Loucy (cell line): ENCODE measurements at regions not wholly inside any gene's neighbourhood (a gene's known extent, or its start where the extent isn't known, plus 50 kb on each side); places are given as distances from the start of the nearest gene placed in this dataset.

Experiments
- H2AFZ ChIP-seq: fragments of 200-600 bp; sonication (generic); 2 replicates; pipeline ENCODE4 v1.6.0; 2016; ENCODE audit warnings: antibody characterized with exemption, mild to moderate bottlenecking, low read length, moderate library complexity
- H3F3A ChIP-seq: fragments of 200-600 bp; 2 replicates; pipeline ENCODE4 v1.6.0; 2016; ENCODE audit warnings: antibody characterized with exemption, low read depth, mild to moderate bottlenecking
- H3K27me3 ChIP-seq: fragments of 200-600 bp; sonication (generic); 2 replicates; pipeline ENCODE4 v1.6.1; 2014; ENCODE audit warnings: low read length, mild to moderate bottlenecking; ENCODE audit not compliant: insufficient read depth, poor library complexity, severe bottlenecking
- H3K36me3 ChIP-seq: fragments of 200-600 bp; sonication (generic); 2 replicates; pipeline ENCODE4 v1.6.1; 2016; ENCODE audit warnings: low read length; ENCODE audit not compliant: insufficient read depth
- H3K4me1 ChIP-seq: fragments of 200-600 bp; sonication (generic); 2 replicates; pipeline ENCODE4 v1.5.1; 2014; ENCODE audit warnings: low read length, mild to moderate bottlenecking; ENCODE audit not compliant: insufficient read depth, poor library complexity, severe bottlenecking
- H3K4me2 ChIP-seq: fragments of 200-600 bp; sonication (generic); 2 replicates; pipeline ENCODE4 v1.6.0; 2014; ENCODE audit warnings: antibody characterized with exemption, low read length, low read depth, mild to moderate bottlenecking; ENCODE audit not compliant: poor library complexity, severe bottlenecking
- H3K4me3 ChIP-seq: fragments of 200-600 bp; sonication (generic); 2 replicates; pipeline ENCODE4 v1.5.1; 2014; ENCODE audit warnings: low read length, mild to moderate bottlenecking, mixed read lengths; ENCODE audit not compliant: poor library complexity, severe bottlenecking
- H3K79me2 ChIP-seq: fragments of 200-600 bp; sonication (generic); 2 replicates; pipeline ENCODE4 v1.6.1; 2014; ENCODE audit warnings: low read length; ENCODE audit not compliant: insufficient read depth
- H3K9ac ChIP-seq: fragments of 200-600 bp; sonication (generic); 2 replicates; pipeline ENCODE4 v1.6.0; 2014; ENCODE audit warnings: mild to moderate bottlenecking, low read depth, low read length, moderate library complexity; ENCODE audit not compliant: poor library complexity, severe bottlenecking
- H3K9me2 ChIP-seq: fragments of 200-600 bp; sonication (generic); replicated peaks from 2 replicates; pipeline ENCODE4 v1.6.1; 2016; ENCODE audit warnings: low read depth, low read length, mixed read lengths
- H3K9me3 ChIP-seq: fragments of 200-600 bp; sonication (generic); 2 replicates; pipeline ENCODE4 v1.6.1; 2014; ENCODE audit warnings: mild to moderate bottlenecking, antibody characterized with exemption, low read length, low read depth; ENCODE audit not compliant: insufficient read depth
- H4K20me1 ChIP-seq: fragments of 200-600 bp; sonication (generic); 2 replicates; pipeline ENCODE4 v1.6.0; 2014; ENCODE audit warnings: antibody characterized with exemption, low read length, mild to moderate bottlenecking; ENCODE audit not compliant: insufficient read depth, poor library complexity, severe bottlenecking
- CTCF ChIP-seq: fragments of 200-600 bp; sonication (generic); conservative IDR thresholded peaks from 2 replicates; pipeline ENCODE4 v1.5.1; 2014; ENCODE audit warnings: mild to moderate bottlenecking, antibody characterized with exemption, low read length
- EZH2phosphoT487 ChIP-seq: fragments of 200-600 bp; IDR thresholded peaks from 2 replicates; pipeline ENCODE4 v1.6.1; 2018; ENCODE audit warnings: antibody characterized with exemption, mild to moderate bottlenecking, moderate library complexity, borderline replicate concordance

GRCh38 chr2:129905664-129906081 lies 73.8 kb upstream of the RAB6C start:
- Histone ChIP-seq H3K9me2 (no peaks in the 10 kb centered on the region), H3K4me1 (no peaks in the 10 kb centered on the region), H3K27me3 (no peaks in the 10 kb centered on the region), H4K20me1 (no peaks in the 10 kb centered on the region), H3F3A (no peaks in the 10 kb centered on the region), H3K9me3 (no peaks in the 10 kb centered on the region), H3K9ac (no peak overlapping the region), H3K4me2 (no peak overlapping the region), H3K4me3 (no peak overlapping the region), H3K79me2 (no peaks in the 10 kb centered on the region), H2AFZ (no peak overlapping the region), H3K36me3 (no peaks in the 10 kb centered on the region)
- TF ChIP-seq CTCF: no peak
- no peak for TF ChIP-seq EZH2phosphoT487

- no peak for TF ChIP-seq CTCF
- TF ChIP-seq EZH2phosphoT487: no peak
These were observed 73.2 kb upstream of the RAB6C start for GRCh38 chr2:129906139-129906860.

GRCh38 chr2:129906861-129907235 lies 72.6 kb upstream of the RAB6C start:
- H3K4me2 ChIP-seq: no peak overlapping the region
- H3F3A ChIP-seq: no peaks in the 10 kb centered on the region
- TF ChIP-seq CTCF (no peak), EZH2phosphoT487 (no peak)

More at GRCh38 chr2:129906139-129906860, 73.2 kb upstream of the RAB6C start:
- Histone ChIP-seq H3K9me3 (no peaks in the 10 kb centered on the region), H3K9ac (no peak overlapping the region), H3K79me2 (no peaks in the 10 kb centered on the region), H3K36me3 (no peaks in the 10 kb centered on the region), H3K27me3 (no peaks in the 10 kb centered on the region), H3K4me3 (no peak overlapping the region), H2AFZ (no peak overlapping the region), H3K4me2 (no peak overlapping the region), H3F3A (no peaks in the 10 kb centered on the region), H3K9me2 (no peaks in the 10 kb centered on the region), H4K20me1 (no peaks in the 10 kb centered on the region), H3K4me1 (no peaks in the 10 kb centered on the region)

More at GRCh38 chr2:129906861-129907235, 72.6 kb upstream of the RAB6C start:
- no peak overlapping the region for H3K9ac ChIP-seq
- no peaks in the 10 kb centered on the region for H3K27me3 ChIP-seq
- no peaks in the 10 kb centered on the region for H3K79me2 ChIP-seq
- H3K36me3 ChIP-seq: no peaks in the 10 kb centered on the region
- H3K4me3 ChIP-seq: no peak overlapping the region
- H3K9me3 ChIP-seq: no peaks in the 10 kb centered on the region
- H3K9me2 ChIP-seq: no peaks in the 10 kb centered on the region
- H3K4me1 ChIP-seq: no peaks in the 10 kb centered on the region
- no peaks in the 10 kb centered on the region for H4K20me1 ChIP-seq
- no peak overlapping the region for H2AFZ ChIP-seq
